ENCODE measurements at regions not wholly inside any gene's neighbourhood (a gene's known extent, or its start where the extent isn't known, plus 50 kb on each side); places are given as distances from the start of the nearest gene placed in this dataset.
A peak's percentile ranks its signal among the peaks of the same experiment; 100 is the strongest.

DNA sequence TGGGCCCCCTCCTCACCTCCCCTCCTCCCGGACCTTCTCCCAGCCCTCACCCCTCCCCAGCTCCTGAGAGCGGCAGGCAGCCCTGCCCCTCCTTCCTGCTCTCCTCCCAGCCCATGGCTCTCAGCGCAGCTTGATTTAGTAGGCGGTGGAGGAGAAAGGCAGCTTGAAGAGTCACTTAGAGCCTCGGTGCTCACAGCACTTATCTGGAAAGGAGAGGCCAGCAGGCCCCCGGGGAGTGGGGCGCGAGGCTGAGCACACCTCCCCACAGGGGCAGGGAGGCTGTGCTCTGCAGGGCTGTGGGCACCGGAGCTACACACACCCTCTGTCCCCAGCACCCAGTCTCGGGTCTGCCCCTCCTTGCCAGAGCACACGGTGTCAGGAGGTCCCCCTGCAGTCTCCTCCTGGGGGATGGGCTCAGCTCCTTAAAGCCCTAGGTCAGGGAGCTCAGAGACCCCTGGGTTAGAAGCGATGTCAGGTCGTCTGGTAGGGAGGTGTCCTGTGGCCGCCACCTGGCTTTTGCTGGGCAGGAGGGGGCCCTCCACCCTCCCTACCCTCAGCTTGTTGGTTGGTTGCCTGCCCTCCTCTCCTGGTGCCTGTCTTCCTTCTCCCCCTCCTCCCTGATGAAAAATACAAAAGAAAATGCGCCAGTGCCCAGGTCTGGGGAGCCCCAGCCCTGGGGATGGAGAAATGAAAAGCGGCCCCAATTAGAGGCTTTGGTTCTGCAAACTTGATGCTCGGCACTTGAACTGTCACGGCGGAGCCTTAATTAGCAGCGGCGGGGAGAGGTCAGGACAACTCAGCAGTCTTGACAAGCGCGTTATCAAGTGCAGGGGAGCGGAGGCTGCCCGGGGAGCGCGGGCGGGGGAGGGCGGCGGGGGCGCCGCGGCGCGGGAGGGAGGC, 151.1 kb upstream of the GSE1 start:
- DNase-seq = peak; percentile 58 to 65
- peaks cover 14 to 49% of the 10 kb centered on the region in 2 donors for H3K4me1 ChIP-seq
- no peaks in the 10 kb centered on the region for H3K9me3 ChIP-seq
- no peaks in the 10 kb centered on the region for H3K36me3 ChIP-seq
- peak overlapping the region; percentile 24 to 38 for H3K4me3 ChIP-seq
- no peak for TF ChIP-seq POLR2A (IDR thresholded peaks at IDR 0.05)
- TF ChIP-seq, protein P1, sequence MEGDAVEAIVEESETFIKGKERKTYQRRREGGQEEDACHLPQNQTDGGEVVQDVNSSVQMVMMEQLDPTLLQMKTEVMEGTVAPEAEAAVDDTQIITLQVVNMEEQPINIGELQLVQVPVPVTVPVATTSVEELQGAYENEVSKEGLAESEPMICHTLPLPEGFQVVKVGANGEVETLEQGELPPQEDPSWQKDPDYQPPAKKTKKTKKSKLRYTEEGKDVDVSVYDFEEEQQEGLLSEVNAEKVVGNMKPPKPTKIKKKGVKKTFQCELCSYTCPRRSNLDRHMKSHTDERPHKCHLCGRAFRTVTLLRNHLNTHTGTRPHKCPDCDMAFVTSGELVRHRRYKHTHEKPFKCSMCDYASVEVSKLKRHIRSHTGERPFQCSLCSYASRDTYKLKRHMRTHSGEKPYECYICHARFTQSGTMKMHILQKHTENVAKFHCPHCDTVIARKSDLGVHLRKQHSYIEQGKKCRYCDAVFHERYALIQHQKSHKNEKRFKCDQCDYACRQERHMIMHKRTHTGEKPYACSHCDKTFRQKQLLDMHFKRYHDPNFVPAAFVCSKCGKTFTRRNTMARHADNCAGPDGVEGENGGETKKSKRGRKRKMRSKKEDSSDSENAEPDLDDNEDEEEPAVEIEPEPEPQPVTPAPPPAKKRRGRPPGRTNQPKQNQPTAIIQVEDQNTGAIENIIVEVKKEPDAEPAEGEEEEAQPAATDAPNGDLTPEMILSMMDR (IDR thresholded peaks at IDR 0.05) = no peak
- intact Hi-C loops (cut with DNase I; ENCODE audit: low total_unique reads) = no loop called here
- no peaks in the 10 kb centered on the region for H3K27me3 ChIP-seq
- peak overlapping the region; percentile 57 to 79 for H3K27ac ChIP-seq

DNA sequence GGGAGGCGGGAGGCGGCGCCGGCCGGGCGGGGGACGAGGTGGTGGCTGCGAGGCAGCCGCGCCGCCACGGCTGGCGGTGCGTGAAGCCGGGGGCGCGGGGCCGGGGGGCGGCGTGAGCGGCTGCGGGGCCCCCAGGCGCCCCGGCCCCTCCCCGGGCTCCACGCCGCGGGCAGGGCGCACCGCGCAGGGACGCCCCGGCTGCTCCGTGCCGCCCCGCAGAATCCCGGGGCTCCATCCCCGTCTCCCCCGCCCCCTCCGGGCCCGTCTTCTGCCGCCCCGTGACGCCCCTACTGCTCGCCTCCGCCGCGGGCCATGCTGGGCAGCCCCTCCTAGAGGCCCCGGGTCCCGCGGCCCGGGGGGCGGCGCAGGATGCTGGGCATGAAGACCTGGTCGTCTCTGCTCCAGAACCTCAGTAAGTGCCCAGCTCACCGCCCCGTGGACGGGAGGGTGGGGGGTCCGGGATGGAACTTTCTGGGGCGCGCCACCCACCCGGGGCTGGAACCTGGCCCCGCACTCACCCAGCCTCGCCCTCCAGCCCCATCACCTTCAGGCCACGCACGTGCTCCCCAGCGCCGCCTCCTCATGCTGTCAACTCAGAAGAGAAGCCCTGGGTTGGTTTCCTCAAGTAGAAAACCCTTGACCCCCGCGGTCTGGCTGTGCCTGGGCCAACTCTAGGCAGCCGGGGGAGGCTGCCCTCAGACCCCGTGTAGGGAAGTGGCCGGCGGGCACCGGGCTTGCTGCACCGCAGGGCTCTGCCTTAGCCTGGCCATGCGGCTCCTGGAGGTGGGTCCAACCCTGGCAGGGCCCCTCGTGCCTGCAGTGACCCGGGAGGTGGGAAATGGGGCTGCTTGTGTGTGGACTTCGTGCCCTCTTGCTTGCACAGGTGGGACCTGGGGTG, 150.2 kb upstream of the GSE1 start:
- H3K9me3 ChIP-seq = no peaks in the 10 kb centered on the region
- H3K27ac ChIP-seq = peak overlapping the region; percentile 17 to 48
- H3K4me1 ChIP-seq = peaks cover 14 to 49% of the 10 kb centered on the region in 2 donors
- no peaks in the 10 kb centered on the region for H3K27me3 ChIP-seq
- no peaks in the 10 kb centered on the region for H3K36me3 ChIP-seq
- H3K4me3 ChIP-seq = peak overlapping the region; percentile 23 to 39
- DNase-seq = no peak
- intact Hi-C loops (cut with DNase I; ENCODE audit: low total_unique reads) = no loop called here
- TF ChIP-seq POLR2A (IDR thresholded peaks at IDR 0.05) = no peak
- TF ChIP-seq, protein P1 (IDR thresholded peaks at IDR 0.05) = no peak

DNA sequence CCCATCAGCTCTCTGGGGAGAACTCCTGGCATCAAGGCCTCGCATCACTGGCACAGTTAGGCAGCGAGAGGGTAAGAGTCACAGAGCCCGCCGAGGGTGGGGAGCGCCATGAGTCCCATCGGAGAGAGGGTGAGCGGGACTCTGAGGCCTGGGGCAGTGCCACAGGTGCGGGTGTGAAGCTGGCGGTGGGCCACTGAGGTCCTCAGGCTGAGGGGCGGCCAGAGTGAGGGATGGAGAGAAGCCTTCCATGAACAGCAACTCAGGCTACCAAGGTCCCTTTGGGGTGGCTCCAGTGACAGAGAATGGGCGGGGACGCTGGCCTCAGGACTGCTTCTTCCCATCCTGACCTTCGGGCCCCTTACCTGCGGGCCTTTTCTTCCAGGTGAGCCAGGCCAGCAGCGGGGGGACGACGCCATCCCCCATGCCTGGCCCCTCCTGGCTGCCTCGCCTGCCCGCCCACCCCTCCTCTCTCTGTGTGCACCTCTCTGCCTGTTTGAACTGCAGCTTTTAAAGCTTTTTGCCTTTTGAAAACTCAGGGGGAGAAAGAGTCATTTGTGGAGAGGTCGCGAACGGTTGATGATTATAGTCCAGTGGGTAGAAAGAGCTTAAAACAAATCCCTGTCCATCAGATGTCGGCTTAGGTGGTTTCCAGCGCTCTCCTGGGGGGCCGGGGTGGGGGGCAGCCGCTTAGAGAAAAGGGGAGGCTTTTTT, 149.3 kb upstream of the GSE1 start:
- TF ChIP-seq, protein P1 (IDR thresholded peaks at IDR 0.05) = no peak
- no peak for TF ChIP-seq POLR2A (IDR thresholded peaks at IDR 0.05)
- Histone ChIP-seq H3K4me1 (peaks cover 14 to 49% of the 10 kb centered on the region in 2 donors), H3K36me3 (no peaks in the 10 kb centered on the region), H3K27me3 (no peaks in the 10 kb centered on the region), H3K9me3 (no peaks in the 10 kb centered on the region), H3K4me3 (peak overlapping the region in 1 of 2 donors; percentile 39), H3K27ac (peak overlapping the region in 1 of 2 donors; percentile 48)
- DNase-seq = no peak
- intact Hi-C loops (cut with DNase I; ENCODE audit: low total_unique reads) = no loop called here

DNA sequence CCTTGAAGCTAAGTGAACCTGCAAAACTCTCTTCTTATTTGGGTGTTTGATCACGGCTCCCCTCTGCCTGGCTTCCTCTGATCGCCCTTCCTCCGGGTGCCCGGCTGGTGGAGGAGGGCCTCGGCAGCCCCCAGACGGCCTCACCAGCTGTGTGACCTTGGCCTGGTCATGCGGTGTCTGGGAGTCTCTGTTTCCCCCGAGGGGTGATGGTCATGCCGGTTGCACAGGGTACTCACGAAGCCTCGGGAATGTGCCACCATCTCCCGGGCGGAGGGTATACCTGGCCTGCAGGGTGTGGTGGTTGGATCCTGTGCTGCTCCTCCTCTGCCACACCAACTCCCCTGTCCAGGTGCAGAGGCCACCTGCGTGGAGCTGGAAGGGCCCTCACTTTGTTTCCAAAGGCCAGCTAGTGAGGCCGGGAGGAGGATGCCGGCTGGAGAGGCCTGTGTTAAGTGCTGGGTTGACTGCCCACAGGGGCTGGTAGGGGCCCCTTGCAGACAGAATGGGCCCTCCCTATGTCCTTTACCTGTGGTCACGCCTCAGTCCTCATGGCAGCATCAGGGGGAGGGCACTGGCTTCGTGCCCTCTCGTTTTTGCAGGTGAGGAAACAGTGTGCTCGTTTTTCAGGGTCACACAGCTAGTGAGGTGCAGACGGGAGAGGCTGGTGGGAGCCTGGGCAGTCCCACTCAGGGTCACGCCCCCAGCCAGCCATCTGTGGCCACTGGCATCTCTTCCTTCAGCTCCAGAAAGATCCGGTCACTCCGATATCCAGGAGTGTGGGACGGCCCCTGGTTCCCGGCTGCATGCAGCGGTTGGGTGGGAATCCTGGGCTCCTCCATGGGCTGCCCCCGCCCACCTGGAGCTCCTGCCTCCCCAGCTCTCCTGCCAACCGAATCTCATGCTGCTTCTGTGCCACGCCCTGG, 148.5 kb upstream of the GSE1 start:
- H3K27ac ChIP-seq = peak overlapping the region in 1 of 2 donors; percentile 58
- H3K4me1 ChIP-seq = peaks cover 5 to 46% of the 10 kb centered on the region in 2 donors
- H3K36me3 ChIP-seq = no peaks in the 10 kb centered on the region
- no peaks in the 10 kb centered on the region for H3K9me3 ChIP-seq
- intact Hi-C loops (cut with DNase I; ENCODE audit: low total_unique reads) = no loop called here
- no peaks in the 10 kb centered on the region for H3K27me3 ChIP-seq
- H3K4me3 ChIP-seq = no peak overlapping the region
- no peak for DNase-seq
- no peak for TF ChIP-seq POLR2A (IDR thresholded peaks at IDR 0.05)
- TF ChIP-seq, protein P1 (IDR thresholded peaks at IDR 0.05) = no peak

Data from uterus (tissue), 3 donors.